ENCODE measurements at regions not wholly inside any gene's neighbourhood (a gene's known extent, or its start where the extent isn't known, plus 50 kb on each side); places are given as distances from the start of the nearest gene placed in this dataset.

DNA sequence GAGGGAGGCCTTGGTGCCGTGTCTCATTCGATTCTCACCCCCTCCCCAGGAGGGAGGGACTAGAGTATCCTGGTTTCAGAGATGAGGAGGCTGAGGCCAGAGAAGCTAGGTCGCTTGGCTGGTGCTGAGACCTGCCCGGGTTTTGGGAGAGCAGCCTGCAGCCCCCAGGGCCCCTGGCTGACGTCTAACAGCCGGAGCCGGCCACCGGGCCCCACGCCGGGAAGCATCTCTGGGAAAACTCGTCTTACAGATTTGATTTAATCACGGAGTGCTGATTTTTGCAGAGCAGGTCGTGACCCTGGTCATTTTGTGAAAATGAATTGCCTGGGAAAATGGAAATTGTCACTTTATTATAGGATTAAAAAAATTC, 97.5 kb downstream of the MICALL2 start:
- Histone ChIP-seq H3K36me3 (no peaks in the 10 kb centered on the region), H3K4me3 (no peak overlapping the region), H3K9me3 (no peaks in the 10 kb centered on the region), H3K27me3 (no peaks in the 10 kb centered on the region), H3K27ac (no peak overlapping the region), H3K4me1 (no peaks in the 10 kb centered on the region)
- 33% methylated on average over 3 of the region's 13 CpGs for WGBS (ENCODE audit: insufficient coverage, low coverage, low lambda C conversion rate, missing lambda C conversion rate)
- DNase-seq = peak in 1 of 3 donors; percentile 35
- intact Hi-C loops (cut with DNase I) = no loop called here
- ATAC-seq = no peak
- no peak for TF ChIP-seq POLR2A (IDR thresholded peaks at IDR 0.05)
- TF ChIP-seq, protein P1, sequence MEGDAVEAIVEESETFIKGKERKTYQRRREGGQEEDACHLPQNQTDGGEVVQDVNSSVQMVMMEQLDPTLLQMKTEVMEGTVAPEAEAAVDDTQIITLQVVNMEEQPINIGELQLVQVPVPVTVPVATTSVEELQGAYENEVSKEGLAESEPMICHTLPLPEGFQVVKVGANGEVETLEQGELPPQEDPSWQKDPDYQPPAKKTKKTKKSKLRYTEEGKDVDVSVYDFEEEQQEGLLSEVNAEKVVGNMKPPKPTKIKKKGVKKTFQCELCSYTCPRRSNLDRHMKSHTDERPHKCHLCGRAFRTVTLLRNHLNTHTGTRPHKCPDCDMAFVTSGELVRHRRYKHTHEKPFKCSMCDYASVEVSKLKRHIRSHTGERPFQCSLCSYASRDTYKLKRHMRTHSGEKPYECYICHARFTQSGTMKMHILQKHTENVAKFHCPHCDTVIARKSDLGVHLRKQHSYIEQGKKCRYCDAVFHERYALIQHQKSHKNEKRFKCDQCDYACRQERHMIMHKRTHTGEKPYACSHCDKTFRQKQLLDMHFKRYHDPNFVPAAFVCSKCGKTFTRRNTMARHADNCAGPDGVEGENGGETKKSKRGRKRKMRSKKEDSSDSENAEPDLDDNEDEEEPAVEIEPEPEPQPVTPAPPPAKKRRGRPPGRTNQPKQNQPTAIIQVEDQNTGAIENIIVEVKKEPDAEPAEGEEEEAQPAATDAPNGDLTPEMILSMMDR (IDR thresholded peaks at IDR 0.05) = no peak

DNA sequence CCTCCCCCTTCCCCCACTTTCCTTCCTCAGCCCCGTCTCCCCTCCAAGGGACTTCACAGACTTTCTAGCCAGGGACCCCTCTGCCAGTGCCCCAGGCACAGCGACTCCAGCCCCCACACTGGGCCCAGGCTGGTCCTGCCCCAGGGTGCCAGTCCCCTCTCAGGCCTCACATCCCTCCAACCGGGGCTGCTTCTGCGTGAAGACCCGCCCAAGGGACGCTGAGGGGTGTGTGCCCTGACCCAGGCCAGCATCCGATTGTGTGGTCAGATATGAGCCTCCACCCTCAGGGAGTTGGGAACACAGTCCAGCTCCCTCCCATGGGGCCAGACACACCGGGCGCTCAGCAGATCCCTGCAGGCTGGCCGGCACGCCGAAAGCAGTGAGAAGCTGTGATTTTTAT, 97.0 kb downstream of the MICALL2 start:
- H3K27me3 ChIP-seq = no peaks in the 10 kb centered on the region
- H3K9me3 ChIP-seq = no peaks in the 10 kb centered on the region
- no peak for TF ChIP-seq POLR2A (IDR thresholded peaks at IDR 0.05)
- TF ChIP-seq, protein P1 (IDR thresholded peaks at IDR 0.05) = no peak
- no peaks in the 10 kb centered on the region for H3K4me1 ChIP-seq
- no peak for ATAC-seq
- 50% methylated on average over 1 of the region's 12 CpGs for WGBS (ENCODE audit: insufficient coverage, low coverage, low lambda C conversion rate, missing lambda C conversion rate)
- H3K27ac ChIP-seq = no peak overlapping the region
- no peak overlapping the region for H3K4me3 ChIP-seq
- H3K36me3 ChIP-seq = no peaks in the 10 kb centered on the region
- peak in 1 of 3 donors; percentile 37 for DNase-seq
- intact Hi-C loops (cut with DNase I) = no loop called here

DNA sequence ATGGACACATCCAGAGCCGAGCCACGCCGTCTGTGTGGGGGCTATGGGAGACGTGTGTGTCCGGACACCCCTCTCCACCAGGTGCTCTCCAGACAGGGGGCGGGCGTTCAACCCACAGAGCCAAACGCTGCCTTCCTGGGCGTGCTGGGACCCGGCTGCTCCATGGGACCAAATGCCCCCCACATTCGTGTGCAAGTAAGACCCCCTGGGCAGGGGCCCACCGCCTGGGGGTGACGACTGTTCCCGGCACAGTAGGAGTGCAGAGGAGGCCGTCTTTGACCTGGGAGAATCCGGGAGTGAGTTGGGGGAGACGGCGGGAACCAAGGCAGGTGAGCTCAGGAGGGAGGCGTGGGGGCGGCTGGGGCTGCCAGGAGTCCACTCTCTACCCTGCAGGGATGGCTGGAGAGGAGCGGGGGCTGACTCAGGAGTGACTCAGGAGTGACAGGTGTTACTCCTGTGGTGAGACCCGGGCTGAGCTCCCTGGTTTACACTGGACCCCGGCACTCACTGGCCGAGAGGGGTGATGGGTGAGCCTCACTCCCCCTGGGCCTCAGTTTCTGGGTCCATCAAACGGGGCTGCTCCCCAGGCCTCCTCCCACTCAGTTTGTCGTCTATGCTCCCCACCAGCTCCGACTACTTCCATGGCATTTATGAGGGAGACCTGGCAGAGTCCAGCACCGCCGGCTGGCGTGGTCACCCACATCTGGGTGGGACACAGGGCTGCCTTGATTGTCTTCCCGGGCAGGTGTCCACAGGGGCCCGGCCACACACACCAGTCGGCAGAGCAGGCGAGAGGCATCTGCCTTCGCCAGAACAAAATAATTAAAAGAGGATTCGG, 95.0 kb downstream of the MICALL2 start:
- peak in 1 of 3 donors; percentile 42 for DNase-seq
- ATAC-seq = no peak
- 58% methylated on average over 8 of the region's 36 CpGs for WGBS (ENCODE audit: insufficient coverage, low coverage, low lambda C conversion rate, missing lambda C conversion rate)
- H3K36me3 ChIP-seq = no peaks in the 10 kb centered on the region
- intact Hi-C loops (cut with DNase I) = no loop called here
- no peak for TF ChIP-seq POLR2A (IDR thresholded peaks at IDR 0.05)
- TF ChIP-seq, protein P1 (IDR thresholded peaks at IDR 0.05) = no peak
- H3K4me1 ChIP-seq = no peaks in the 10 kb centered on the region
- no peaks in the 10 kb centered on the region for H3K9me3 ChIP-seq
- peaks cover 0 to 9% of the 10 kb centered on the region in 2 donors for H3K27me3 ChIP-seq
- H3K27ac ChIP-seq = no peak overlapping the region
- H3K4me3 ChIP-seq = no peak overlapping the region

DNA sequence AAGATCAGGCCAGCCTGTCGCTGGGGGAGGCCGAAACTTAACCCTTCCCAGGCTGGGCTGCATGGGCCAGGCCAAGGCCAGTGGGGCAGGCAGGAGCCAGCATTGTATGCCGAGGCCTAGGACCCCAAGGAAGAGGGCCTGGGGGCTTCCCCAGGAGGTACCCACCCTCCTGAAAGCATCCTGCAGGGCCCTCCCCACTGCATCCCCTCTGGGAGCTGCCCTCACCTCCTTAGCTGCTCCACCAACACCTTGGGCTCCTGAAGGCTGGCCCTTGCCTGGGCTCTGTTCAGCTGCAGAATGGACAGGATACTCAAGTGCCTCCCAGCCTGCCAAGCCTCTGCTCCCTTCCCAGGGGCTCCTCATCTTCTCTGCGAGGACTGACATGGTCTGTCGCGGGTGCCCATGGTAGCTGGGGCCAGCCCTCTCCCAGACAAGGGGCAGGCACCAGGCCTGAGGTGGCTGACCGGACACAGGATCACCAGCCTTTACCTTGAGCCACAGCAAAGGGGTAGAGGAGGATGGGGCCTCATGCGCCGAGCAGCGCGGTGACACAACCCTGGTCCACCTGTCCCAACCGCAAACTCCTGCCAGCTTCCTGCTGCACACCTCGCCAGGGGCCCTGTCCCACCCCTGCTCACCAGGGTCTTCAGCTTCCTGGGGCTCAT, 94.2 kb downstream of the MICALL2 start:
- no peak for TF ChIP-seq POLR2A (IDR thresholded peaks at IDR 0.05)
- TF ChIP-seq, protein P1 (IDR thresholded peaks at IDR 0.05) = no peak
- ATAC-seq = no peak
- intact Hi-C loops (cut with DNase I) = no loop called here
- Histone ChIP-seq H3K27ac (no peak overlapping the region), H3K4me1 (no peaks in the 10 kb centered on the region), H3K36me3 (no peaks in the 10 kb centered on the region), H3K4me3 (no peak overlapping the region), H3K9me3 (no peaks in the 10 kb centered on the region), H3K27me3 (peaks cover 0 to 9% of the 10 kb centered on the region in 2 donors)
- WGBS (ENCODE audit: insufficient coverage, low coverage, low lambda C conversion rate, missing lambda C conversion rate) = 88% methylated on average over 2 of the region's 13 CpGs
- no peak for DNase-seq

Data from right lobe of liver (tissue), 6 donors.